ENCODE measurements at regions not wholly inside any gene's neighbourhood (a gene's known extent, or its start where the extent isn't known, plus 50 kb on each side); places are given as distances from the start of the nearest gene placed in this dataset.

DNA sequence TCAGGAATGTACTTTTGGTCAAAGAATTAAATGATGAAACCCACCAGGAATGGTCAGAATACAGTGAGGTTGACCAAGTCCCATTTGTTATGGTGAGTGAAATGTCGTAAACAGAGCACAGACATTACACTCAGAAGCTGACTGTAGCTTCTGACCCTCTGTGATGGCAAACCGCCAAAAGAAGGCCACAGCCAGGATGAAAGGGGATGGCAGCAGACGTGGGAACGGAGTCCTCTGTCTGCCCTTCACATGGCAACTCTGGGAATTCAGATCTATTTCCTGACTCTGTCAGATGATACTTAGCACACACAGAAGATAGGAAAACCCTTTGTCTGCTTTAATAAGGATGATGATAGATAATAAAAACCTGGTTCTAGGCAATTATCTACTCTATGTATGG, 757.1 kb downstream of the SORCS3 start:
- no peaks in the 10 kb centered on the region for H3F3A ChIP-seq (ENCODE audit: insufficient read depth, low read length)
- no peaks in the 10 kb centered on the region for H3K36me3 ChIP-seq (replicated peaks; ENCODE audit: insufficient read depth, low read length)
- no peaks in the 10 kb centered on the region for H3K9me3 ChIP-seq (replicated peaks; ENCODE audit: insufficient read depth, low read length)
- no peaks in the 10 kb centered on the region for H4K20me1 ChIP-seq (ENCODE audit: insufficient read depth, low read length)
- H3K4me1 ChIP-seq (ENCODE audit: low read length), result no peaks in the 10 kb centered on the region
- no peak overlapping the region for H3K9ac ChIP-seq (ENCODE audit: low read length)
- no peaks in the 10 kb centered on the region for H3K27me3 ChIP-seq (replicated peaks; ENCODE audit: insufficient read depth, low read length)
- H2AFZ ChIP-seq (ENCODE audit: low read length), result no peak overlapping the region
- DNase-seq, result no peak
- TF ChIP-seq EZH2 (optimal IDR thresholded peaks at IDR 0.05; ENCODE audit: low read depth, low read length), result no peak
- TF ChIP-seq, protein P1, sequence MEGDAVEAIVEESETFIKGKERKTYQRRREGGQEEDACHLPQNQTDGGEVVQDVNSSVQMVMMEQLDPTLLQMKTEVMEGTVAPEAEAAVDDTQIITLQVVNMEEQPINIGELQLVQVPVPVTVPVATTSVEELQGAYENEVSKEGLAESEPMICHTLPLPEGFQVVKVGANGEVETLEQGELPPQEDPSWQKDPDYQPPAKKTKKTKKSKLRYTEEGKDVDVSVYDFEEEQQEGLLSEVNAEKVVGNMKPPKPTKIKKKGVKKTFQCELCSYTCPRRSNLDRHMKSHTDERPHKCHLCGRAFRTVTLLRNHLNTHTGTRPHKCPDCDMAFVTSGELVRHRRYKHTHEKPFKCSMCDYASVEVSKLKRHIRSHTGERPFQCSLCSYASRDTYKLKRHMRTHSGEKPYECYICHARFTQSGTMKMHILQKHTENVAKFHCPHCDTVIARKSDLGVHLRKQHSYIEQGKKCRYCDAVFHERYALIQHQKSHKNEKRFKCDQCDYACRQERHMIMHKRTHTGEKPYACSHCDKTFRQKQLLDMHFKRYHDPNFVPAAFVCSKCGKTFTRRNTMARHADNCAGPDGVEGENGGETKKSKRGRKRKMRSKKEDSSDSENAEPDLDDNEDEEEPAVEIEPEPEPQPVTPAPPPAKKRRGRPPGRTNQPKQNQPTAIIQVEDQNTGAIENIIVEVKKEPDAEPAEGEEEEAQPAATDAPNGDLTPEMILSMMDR (IDR thresholded peaks at IDR 0.05; ENCODE audit: low read length), result no peak
- no peak overlapping the region for H3K27ac ChIP-seq (ENCODE audit: low read length)
- no peaks in the 10 kb centered on the region for H3K9me2 ChIP-seq (replicated peaks; ENCODE audit: insufficient read depth, low read length)
- H3K4me2 ChIP-seq (ENCODE audit: low read depth, low read length), result no peak overlapping the region
- H3K4me3 ChIP-seq (ENCODE audit: low read length), result no peak overlapping the region
- no peaks in the 10 kb centered on the region for H3K79me2 ChIP-seq (ENCODE audit: low read length)

DNA sequence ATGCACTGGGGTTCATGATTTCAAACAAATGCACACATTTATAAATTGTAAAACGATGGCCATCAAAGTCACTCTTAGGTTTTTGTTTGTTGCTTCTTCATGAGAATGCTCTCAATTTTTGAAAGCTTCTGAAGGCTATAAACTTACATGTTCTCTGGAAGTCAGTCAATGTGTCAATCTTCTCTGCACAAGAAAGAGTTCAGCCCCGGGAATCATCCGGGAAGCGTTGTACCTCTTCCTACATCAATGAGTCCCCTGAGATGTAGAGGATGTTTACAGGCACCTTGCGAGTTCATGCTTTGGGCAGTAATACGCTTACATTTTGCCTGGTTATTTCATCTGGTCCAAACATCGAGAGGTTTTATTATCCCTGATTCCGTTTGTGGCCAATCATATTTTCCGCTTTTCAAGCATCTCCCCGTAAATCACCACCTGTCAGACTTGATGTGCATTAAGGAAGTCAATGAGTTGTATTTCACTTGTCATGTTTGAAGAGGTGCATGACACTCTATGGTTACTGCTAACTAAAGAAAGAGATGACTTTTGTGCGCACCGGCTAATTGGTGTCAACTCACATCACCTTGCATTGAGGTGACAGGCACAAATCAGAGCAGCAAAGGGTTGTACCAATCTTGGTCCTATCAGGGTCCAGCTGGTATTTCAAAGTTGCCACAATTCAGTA, 750.7 kb downstream of the SORCS3 start:
- Histone ChIP-seq H3K9ac (ENCODE audit: low read length) (no peak overlapping the region), H2AFZ (ENCODE audit: low read length) (no peak overlapping the region), H3K79me2 (ENCODE audit: low read length) (no peaks in the 10 kb centered on the region), H3K4me2 (ENCODE audit: low read depth, low read length) (no peak overlapping the region), H3K9me3 (replicated peaks; ENCODE audit: insufficient read depth, low read length) (no peaks in the 10 kb centered on the region), H3K4me3 (ENCODE audit: low read length) (no peak overlapping the region), H3K27ac (ENCODE audit: low read length) (no peak overlapping the region), H3K36me3 (replicated peaks; ENCODE audit: insufficient read depth, low read length) (no peaks in the 10 kb centered on the region), H3K9me2 (replicated peaks; ENCODE audit: insufficient read depth, low read length) (no peaks in the 10 kb centered on the region), H4K20me1 (ENCODE audit: insufficient read depth, low read length) (no peaks in the 10 kb centered on the region), H3F3A (ENCODE audit: insufficient read depth, low read length) (no peaks in the 10 kb centered on the region), H3K27me3 (replicated peaks; ENCODE audit: insufficient read depth, low read length) (no peaks in the 10 kb centered on the region), H3K4me1 (ENCODE audit: low read length) (no peaks in the 10 kb centered on the region)
- no peak for DNase-seq
- no peak for TF ChIP-seq EZH2phosphoT487 (IDR thresholded peaks at IDR 0.05; ENCODE audit: low read length)
- TF ChIP-seq, protein P1 (IDR thresholded peaks at IDR 0.05; ENCODE audit: low read length), result no peak
- TF ChIP-seq EZH2 (optimal IDR thresholded peaks at IDR 0.05; ENCODE audit: low read depth, low read length), result no peak

DNA sequence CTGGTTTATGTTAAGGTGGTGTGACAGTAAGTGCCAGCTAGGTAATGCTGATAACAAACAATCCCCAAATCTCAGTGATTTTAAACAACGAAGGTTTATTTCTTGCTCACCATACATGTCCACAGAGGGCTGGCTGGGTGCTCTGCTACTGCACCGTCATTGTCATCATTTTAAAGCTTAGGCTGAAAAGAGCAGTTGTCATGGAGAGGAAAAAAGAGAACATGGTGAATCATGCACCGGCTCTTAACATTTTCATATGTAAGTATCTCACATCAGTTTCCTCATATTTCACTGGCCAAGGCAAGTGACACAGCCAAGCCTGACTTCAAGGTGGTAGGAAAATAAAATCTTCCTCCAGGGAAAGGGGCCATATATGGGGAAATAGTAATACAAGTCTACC, 746.9 kb downstream of the SORCS3 start:
- no peaks in the 10 kb centered on the region for H3K27me3 ChIP-seq (replicated peaks; ENCODE audit: insufficient read depth, low read length)
- H3K79me2 ChIP-seq (ENCODE audit: low read length), result no peaks in the 10 kb centered on the region
- H3K27ac ChIP-seq (ENCODE audit: low read length), result no peak overlapping the region
- H3F3A ChIP-seq (ENCODE audit: insufficient read depth, low read length), result no peaks in the 10 kb centered on the region
- H3K4me2 ChIP-seq (ENCODE audit: low read depth, low read length), result no peak overlapping the region
- H2AFZ ChIP-seq (ENCODE audit: low read length), result no peak overlapping the region
- H4K20me1 ChIP-seq (ENCODE audit: insufficient read depth, low read length), result no peaks in the 10 kb centered on the region
- H3K36me3 ChIP-seq (replicated peaks; ENCODE audit: insufficient read depth, low read length), result no peaks in the 10 kb centered on the region
- TF ChIP-seq, protein P1 (IDR thresholded peaks at IDR 0.05; ENCODE audit: low read length), result no peak
- TF ChIP-seq EZH2 (optimal IDR thresholded peaks at IDR 0.05; ENCODE audit: low read depth, low read length), result no peak
- no peak for TF ChIP-seq EZH2phosphoT487 (IDR thresholded peaks at IDR 0.05; ENCODE audit: low read length)
- no peaks in the 10 kb centered on the region for H3K9me2 ChIP-seq (replicated peaks; ENCODE audit: insufficient read depth, low read length)
- no peak overlapping the region for H3K4me3 ChIP-seq (ENCODE audit: low read length)
- no peaks in the 10 kb centered on the region for H3K9me3 ChIP-seq (replicated peaks; ENCODE audit: insufficient read depth, low read length)
- H3K4me1 ChIP-seq (ENCODE audit: low read length), result no peaks in the 10 kb centered on the region
- no peak for DNase-seq
- no peak overlapping the region for H3K9ac ChIP-seq (ENCODE audit: low read length)

Measured in MM.1S (cell line).